Type B pancreatic cell (in vitro differentiated cells): ENCODE measurements at regions not wholly inside any gene's neighbourhood (a gene's known extent, or its start where the extent isn't known, plus 50 kb on each side); places are given as distances from the start of the nearest gene placed in this dataset.
"Not testable (repeated sequence)": the region's sequence is repeated elsewhere in the genome, so short reads cannot be mapped to it uniquely, and the experiment has no call there.

Source experiments
- DNase-seq: peaks from one replicate; pipeline ENCODE4 v3.0.0; 2021; ENCODE audit warnings: mixed read lengths; ENCODE audit not compliant: unreplicated experiment; ENCODE audit errors: extremely low spot score
- H3K27ac Mint-ChIP-seq: 2 replicates; pipeline ENCODE4 v1.8.0; 2021; ENCODE audit warnings: mild to moderate bottlenecking, mixed read lengths
- H3K27me3 Mint-ChIP-seq: 2 replicates; pipeline ENCODE4 v1.8.0; 2021; ENCODE audit warnings: mixed read lengths
- H3K36me3 Mint-ChIP-seq: 2 replicates; pipeline ENCODE4 v1.8.0; 2021; ENCODE audit warnings: mixed read lengths
- H3K4me1 Mint-ChIP-seq: one replicate; pipeline ENCODE4 v1.8.0; 2021; ENCODE audit warnings: mixed read lengths; ENCODE audit not compliant: unreplicated experiment
- H3K4me3 Mint-ChIP-seq: 2 replicates; pipeline ENCODE4 v1.8.0; 2021; ENCODE audit warnings: mild to moderate bottlenecking, mixed read lengths
- H3K9me3 Mint-ChIP-seq: 2 replicates; pipeline ENCODE4 v1.8.0; 2021; ENCODE audit warnings: mixed read lengths
- TF ChIP-seq, protein P1 (sequence below): fragments of 200-600 bp; sonication (generic); conservative IDR thresholded peaks from 2 replicates; pipeline ENCODE4 v1.5.0; 2021; ENCODE audit warnings: antibody characterized with exemption, mild to moderate bottlenecking

DNA sequence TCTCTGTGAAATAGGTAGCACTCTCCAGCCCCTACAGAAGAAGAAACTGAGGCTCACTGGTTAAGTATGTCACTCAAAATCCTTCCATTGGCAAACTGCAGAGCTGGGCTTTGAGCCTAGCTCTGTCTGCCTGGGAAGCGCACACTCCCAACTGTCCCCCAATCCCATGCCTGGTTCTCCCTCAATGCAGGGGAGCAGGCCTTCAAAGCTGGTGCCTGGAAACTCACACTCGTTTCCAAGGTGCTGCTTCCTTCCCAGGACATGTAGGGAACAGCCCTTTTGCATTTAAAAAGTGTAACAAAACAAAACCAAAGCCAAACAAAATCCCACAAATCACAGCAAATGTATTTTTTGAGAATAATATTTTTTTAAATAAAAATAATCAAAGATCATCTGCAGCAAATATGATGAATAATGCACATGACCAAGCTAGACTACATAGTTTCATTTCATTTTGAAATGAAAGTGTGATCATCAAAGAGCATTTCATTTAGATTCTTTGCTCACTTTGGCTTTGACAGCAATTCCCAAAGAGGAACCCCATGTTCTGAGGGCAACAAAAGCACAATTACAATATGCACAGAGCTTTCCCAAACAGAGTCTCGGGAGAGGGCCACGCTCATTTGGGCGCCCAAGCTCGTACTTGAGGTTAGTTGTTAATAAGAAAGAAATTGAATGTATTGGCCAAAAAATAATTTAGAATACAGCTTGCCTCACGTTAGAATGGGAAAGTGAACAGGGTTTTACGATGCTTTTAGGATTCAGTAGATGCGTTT lies 96.7 kb upstream of the ACKR3 start:
- H3K4me3 Mint-ChIP-seq: no peak overlapping the region
- TF ChIP-seq, protein P1, sequence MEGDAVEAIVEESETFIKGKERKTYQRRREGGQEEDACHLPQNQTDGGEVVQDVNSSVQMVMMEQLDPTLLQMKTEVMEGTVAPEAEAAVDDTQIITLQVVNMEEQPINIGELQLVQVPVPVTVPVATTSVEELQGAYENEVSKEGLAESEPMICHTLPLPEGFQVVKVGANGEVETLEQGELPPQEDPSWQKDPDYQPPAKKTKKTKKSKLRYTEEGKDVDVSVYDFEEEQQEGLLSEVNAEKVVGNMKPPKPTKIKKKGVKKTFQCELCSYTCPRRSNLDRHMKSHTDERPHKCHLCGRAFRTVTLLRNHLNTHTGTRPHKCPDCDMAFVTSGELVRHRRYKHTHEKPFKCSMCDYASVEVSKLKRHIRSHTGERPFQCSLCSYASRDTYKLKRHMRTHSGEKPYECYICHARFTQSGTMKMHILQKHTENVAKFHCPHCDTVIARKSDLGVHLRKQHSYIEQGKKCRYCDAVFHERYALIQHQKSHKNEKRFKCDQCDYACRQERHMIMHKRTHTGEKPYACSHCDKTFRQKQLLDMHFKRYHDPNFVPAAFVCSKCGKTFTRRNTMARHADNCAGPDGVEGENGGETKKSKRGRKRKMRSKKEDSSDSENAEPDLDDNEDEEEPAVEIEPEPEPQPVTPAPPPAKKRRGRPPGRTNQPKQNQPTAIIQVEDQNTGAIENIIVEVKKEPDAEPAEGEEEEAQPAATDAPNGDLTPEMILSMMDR: no peak
- DNase-seq: no peak
- peaks cover 9% of the 10 kb centered on the region for H3K9me3 Mint-ChIP-seq
- H3K27me3 Mint-ChIP-seq: no peaks in the 10 kb centered on the region
- no peak overlapping the region for H3K27ac Mint-ChIP-seq
- peaks cover 3% of the 10 kb centered on the region for H3K36me3 Mint-ChIP-seq
- no peaks in the 10 kb centered on the region for H3K4me1 Mint-ChIP-seq

DNA sequence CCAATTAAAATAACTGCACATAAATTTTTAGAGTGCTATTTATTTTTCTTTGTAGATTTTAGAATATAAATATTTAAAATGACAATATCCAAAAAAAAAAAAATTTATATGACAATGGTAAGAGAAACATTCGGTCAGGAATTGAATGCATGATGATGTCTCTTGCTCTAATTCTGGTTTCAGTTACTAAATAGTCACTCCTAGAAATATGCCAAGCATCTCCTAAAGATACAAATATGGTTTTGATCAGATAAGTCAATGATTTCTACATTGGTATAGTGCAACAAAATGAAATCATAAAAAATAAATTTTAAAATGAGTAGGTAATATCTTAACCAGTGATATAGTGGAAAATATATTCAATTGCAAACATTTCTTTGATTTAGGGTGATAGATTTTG lies 95.9 kb upstream of the ACKR3 start:
- peaks cover 9% of the 10 kb centered on the region for H3K9me3 Mint-ChIP-seq
- H3K27ac Mint-ChIP-seq: no peak overlapping the region
- no peak for DNase-seq
- no peaks in the 10 kb centered on the region for H3K4me1 Mint-ChIP-seq
- H3K27me3 Mint-ChIP-seq: no peaks in the 10 kb centered on the region
- H3K36me3 Mint-ChIP-seq: peaks cover 3% of the 10 kb centered on the region
- TF ChIP-seq, protein P1: no peak
- H3K4me3 Mint-ChIP-seq: no peak overlapping the region

DNA sequence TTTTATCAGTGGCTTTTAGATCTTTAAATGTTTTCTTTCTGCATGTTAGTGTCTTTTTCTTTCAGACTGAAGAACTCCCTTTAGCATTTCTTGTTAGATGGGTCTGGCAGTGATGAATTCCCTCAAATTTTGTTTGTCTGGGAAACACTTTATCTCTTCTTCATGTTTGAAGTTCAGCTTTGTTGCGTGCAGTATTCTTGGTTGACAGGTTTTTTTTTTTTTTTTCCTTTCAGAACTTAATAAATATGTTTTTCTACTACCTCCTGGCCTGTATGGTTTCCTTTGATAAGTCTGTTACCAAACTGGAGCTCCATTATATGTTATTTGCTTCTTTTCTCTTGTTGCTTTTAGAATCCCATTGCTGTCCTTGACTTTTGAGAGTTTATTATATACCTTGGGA lies 89.8 kb upstream of the ACKR3 start:
- Mint-ChIP-seq H3K36me3 (peaks cover 21% of the 10 kb centered on the region), H3K4me3 (no peak overlapping the region), H3K4me1 (no peaks in the 10 kb centered on the region), H3K27me3 (no peaks in the 10 kb centered on the region), H3K9me3 (peaks cover 27% of the 10 kb centered on the region), H3K27ac (no peak overlapping the region)
- DNase-seq: no peak
- TF ChIP-seq, protein P1: no peak

DNA sequence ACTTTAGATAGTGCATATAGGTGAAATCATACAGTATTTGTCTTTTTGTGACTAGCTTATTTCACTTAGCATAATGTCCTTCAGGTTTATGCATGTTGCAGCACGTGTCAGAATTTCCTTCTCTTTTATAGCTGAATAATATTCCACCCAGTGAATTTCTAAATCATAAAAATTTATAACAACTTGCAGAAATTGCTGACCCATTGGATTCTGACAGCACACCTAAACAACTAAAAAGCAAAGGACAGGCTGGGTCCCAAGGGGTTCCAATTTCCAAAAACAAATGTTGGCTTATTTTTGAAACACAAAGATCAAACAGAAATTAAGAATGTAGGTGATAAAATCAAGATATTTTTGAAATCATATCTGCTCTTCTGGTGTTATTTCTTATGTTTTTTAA lies 86.5 kb upstream of the ACKR3 start:
- no peak for DNase-seq
- Mint-ChIP-seq H3K4me3 (no peak overlapping the region), H3K27me3 (no peaks in the 10 kb centered on the region), H3K4me1 (peaks cover 16% of the 10 kb centered on the region), H3K27ac (no peak overlapping the region), H3K36me3 (peaks cover 23% of the 10 kb centered on the region), H3K9me3 (peaks cover 18% of the 10 kb centered on the region)
- TF ChIP-seq, protein P1: no peak

DNA sequence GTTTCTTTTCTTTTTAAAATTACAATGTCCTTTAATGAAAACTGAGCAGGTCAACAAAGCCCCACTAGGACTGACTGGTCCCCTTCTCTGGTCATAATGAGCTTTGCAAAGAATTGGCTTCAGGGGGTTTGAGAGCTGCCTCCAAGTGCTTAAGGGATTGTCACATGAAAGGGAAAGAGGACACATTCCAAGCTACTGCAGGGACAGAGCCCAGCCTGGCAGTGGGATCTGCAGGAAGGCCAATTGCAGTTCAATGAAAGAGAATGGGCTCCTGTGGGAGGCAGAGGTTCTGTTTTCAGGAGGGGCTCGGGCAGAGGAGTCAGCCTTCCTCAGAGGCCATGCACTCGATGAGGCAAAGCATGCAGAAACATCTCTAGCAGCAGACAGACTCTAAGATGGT lies 84.1 kb upstream of the ACKR3 start:
- Mint-ChIP-seq H3K4me3 (no peak overlapping the region), H3K4me1 (peaks cover 19% of the 10 kb centered on the region), H3K9me3 (peaks cover 10% of the 10 kb centered on the region), H3K36me3 (peaks cover 13% of the 10 kb centered on the region), H3K27me3 (no peaks in the 10 kb centered on the region), H3K27ac (no peak overlapping the region)
- TF ChIP-seq, protein P1: no peak
- no peak for DNase-seq

DNA sequence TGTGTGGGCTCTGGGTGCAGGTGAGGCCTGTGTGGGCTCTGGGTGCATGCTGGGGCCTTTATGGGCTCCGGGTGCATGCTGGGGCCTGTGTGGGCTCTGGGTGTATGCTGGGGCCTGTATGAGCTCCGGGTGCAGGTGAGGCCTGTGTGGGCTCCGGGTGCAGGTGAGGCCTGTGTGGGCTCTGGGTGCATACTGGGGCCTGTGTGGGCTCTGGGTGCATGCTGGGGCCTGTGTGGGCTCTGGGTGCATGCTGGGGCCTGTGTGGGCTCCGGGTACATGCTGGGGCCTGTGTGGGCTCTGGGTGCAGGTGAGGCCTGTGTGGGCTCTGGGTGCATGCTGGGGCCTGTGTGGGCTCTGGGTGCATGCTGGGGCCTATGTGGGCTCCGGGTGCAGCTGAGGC lies 80.5 kb upstream of the ACKR3 start:
- H3K4me3 Mint-ChIP-seq, H3K27me3 Mint-ChIP-seq, H3K27ac Mint-ChIP-seq, H3K9me3 Mint-ChIP-seq, DNase-seq: not testable (repeated sequence)
- peaks cover 19% of the 10 kb centered on the region for H3K4me1 Mint-ChIP-seq
- H3K36me3 Mint-ChIP-seq: peaks cover 10% of the 10 kb centered on the region
